ENCODE measurements at regions not wholly inside any gene's neighbourhood (a gene's known extent, or its start where the extent isn't known, plus 50 kb on each side); places are given as distances from the start of the nearest gene placed in this dataset.

GRCh38 chrX:23514082-23514481 lies 153.2 kb upstream of the PRDX4 start (continued):
- TF ChIP-seq TEAD4 (IDR thresholded peaks at IDR 0.05; ENCODE audit: low read depth, low read length) = no peak
- no peak for TF ChIP-seq FOSL1 (IDR thresholded peaks at IDR 0.05; ENCODE audit: insufficient read depth, low read depth, low read length)
- TF ChIP-seq, protein P1, sequence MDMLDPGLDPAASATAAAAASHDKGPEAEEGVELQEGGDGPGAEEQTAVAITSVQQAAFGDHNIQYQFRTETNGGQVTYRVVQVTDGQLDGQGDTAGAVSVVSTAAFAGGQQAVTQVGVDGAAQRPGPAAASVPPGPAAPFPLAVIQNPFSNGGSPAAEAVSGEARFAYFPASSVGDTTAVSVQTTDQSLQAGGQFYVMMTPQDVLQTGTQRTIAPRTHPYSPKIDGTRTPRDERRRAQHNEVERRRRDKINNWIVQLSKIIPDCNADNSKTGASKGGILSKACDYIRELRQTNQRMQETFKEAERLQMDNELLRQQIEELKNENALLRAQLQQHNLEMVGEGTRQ (IDR thresholded peaks at IDR 0.05; ENCODE audit: low read length) = no peak
